DMS114 treated with DMSO at 0.1 percent for 48 hours (cell line): ENCODE measurements at regions not wholly inside any gene's neighbourhood (a gene's known extent, or its start where the extent isn't known, plus 50 kb on each side); places are given as distances from the start of the nearest gene placed in this dataset.

Source experiments
- DNase-seq: peaks from one replicate; lab custom pipeline; 2025; ENCODE audit not compliant: unreplicated experiment; lab: John Stamatoyannopoulos, UW

- DNase-seq: no peak
These were observed 560.4 kb upstream of the JAG1 start for GRCh38 chr20:11234181-11234580.

GRCh38 chr20:11234608-11235007 lies 560.8 kb upstream of the JAG1 start:
- DNase-seq: no peak

DNA sequence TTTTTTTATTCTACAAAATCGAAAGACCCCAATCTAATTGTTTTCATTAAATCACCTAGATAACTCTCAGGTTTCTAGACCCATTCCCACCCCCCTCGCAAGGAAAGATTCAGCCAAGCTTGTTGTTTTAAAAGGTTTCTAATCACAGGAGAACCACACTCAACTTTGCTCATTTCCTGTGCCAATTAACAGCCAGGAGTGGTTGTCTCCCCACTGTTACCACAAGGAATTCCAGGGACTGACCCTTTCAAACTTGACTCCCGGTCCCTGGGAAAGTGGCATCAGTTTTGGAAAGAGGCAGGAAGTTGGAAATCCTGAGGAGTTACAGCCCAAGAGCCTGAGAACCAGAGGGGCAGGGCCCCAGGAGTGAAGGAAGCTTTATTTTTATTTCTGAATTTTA lies 561.3 kb upstream of the JAG1 start:
- no peak for DNase-seq

- no peak for DNase-seq
These were observed 568.5 kb upstream of the JAG1 start for GRCh38 chr20:11242320-11242719.

DNA sequence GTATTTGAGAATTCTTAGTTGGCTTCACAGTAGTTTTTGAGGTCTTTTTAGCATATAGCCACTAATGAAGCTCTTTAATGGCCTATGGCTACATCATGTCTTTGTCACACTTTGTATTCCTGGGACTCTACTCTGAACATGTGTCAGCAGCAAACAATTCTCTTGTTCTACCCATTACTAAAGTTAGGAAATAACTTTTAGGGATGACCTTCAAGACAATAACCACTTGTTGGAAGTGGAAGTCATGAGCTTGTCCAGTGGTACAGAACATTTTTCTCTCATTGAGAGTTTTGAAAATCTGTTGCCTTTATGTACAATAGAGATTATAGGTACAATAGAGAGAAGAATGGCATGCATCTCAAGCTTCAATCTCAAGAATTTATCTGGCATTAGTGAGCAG lies 571.6 kb upstream of the JAG1 start:
- DNase-seq: no peak

DNA sequence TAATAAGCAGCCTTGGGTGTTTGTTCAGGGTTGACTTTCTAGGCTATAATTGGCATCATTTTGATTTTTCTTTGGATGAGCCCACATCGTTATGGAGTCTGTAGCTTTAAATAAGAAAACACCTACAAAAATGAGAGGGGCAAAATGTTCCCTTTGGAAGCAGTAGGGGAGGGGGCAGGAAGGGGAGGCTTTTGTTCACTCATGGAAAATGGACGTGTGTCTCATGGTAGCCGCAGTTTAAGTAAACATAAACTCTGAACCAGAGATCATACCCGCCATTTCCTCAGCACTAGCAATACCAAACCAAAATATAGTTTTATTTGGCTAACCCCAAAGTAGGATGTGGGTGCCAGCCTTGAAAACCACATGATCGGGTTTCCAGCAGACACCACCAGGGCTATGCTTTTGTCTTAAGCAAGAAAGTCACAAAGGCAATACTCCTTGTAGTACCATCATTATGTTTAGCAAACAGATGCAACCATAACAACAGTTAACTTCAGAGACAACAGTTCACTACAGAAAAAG lies 572.5 kb upstream of the JAG1 start:
- DNase-seq: no peak

DNA sequence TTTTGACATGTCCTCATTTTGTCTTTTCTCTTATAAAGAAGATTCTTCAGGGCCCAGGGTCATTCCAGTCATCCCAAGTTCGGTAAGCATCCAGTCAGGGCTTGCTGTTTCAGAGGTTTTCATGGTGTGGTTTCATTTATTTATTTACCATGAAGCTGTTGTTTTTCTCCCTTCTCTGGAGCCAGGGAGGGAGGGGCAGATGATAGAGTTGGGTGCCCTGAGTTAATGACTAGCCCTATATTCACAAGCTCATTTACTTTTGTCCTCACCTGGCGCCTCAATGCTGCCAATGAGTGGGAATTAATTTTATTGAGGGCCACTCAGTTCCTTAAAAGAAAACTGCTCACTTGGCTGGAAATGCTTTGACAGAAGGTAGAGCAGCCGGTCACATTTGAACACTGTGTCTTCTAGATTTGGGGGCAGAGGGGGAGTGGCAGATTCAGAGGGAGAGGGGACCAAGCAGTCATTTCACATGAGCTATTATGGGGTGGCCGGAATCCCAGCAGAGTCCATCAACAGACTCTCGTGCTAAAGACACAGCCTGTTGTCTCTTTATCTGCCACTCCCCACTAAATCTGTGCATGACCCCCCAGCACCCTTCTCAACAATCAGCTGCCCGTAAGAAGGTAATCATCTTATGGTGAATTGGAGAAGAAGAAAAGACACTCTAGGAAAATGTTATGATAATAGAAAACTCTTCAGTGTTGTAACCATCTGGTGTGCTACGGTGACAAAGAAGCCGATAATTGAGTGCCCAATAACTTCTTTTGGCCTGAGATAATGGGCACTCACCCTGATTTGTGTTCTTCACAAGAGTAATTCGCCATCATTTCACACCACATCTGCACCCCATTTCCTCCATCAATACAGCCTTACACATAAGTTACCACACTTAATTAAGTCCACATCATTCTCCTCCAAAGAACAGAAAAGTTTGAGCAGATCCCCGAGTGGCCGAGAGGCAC lies 573.5 kb upstream of the JAG1 start:
- no peak for DNase-seq

- no peak for DNase-seq
These were observed 574.2 kb upstream of the JAG1 start for GRCh38 chr20:11248011-11248409.

- DNase-seq: no peak
These were observed 575.2 kb upstream of the JAG1 start for GRCh38 chr20:11248687-11249638.

DNA sequence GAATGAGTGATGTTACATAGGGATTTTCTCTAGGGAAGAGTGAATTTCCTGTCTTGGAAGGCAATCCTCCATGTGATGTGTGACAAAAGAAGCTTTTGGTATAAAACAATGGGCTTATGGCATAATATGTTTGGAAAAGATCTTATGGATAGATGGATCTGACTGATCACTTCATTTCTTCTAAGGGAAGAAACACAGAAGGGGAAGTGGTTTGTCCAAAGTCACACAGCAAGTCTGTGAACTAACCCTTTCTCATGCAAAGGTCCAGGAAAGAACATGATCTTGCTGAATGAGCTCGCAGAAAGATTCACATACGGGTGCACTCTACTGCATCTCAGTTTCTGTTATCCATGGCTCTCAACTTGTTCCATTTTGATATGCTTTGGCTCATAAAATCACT lies 575.9 kb upstream of the JAG1 start:
- DNase-seq: no peak

DNA sequence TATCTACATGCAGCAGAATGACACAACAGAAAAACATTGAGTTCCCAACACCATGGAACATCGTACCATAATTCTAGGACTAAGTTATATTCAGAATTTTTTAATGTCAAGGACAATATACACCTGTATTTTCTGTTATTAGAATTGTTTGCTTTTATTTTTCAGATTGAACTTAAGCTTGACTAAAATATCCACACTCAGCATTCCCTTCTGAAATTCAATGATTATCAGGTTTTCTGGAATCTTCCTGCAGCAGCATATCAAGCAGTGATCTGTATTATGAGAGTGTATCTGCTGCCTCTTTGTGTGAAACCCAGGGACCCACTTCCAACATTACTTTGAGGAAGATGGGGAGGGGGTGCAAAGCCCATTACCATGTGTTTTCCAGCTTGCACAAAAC lies 578.6 kb upstream of the JAG1 start:
- no peak for DNase-seq

DNA sequence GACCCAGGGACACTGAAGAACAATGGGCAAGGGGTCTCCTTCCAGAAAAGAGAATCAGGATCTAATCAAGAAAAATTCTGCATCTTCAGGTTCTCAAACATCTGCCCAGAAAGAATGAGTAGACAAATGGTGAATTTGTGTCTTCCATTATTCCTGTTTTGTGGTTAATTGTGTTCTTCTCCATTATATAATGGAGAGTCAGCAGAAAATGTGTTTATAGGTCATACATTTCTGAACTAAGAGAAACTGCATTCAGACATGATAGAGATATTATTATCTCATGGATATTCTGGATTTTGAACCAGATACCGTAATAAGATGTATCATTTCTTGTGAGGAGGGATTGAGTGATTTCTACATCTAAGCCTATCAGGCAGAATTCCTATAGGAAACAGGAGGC lies 581.7 kb upstream of the JAG1 start:
- DNase-seq: no peak

GRCh38 chr20:11255860-11256259 lies 582.1 kb upstream of the JAG1 start:
- no peak for DNase-seq

DNA sequence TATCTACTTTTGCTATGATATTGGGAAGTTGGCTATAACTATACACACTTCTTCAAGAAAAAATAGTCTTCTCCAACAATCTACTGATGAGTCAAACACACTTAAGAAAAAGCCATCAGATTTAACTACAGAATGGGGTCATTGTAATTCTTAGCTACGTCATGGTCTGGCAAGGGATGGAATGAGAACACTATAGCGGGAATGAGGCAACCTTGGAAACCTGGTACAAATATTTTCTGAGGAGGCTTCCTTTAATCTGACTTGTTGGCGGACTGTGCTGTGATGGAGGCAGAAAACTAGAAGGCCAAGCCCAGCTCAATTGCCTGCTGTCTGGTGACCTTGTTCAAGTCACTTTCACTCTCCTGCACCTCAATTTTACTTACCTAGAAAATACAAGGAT lies 586.8 kb upstream of the JAG1 start:
- DNase-seq: no peak

DNA sequence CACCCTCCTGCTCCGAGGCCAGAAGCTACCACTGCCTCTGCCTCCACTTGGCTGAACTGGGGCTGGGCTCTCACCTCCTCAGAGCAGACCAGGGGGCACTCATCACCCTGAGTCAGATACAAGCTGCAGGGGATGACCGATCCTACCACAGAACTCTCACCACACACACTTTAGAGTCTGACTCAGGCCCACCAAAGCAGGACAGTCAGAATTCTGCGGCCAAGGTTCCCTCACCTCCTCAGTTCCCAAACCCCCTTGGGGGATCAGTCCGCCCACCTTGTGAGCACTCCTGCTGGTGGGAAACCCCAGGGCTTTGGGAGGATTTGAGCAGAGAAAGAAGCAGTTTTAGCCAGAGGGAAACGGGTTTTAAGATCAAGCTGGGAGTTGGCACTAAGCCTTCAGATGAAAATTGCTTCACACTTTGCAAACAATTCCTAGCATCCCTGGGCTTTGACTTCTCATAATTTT lies 587.8 kb upstream of the JAG1 start:
- no peak for DNase-seq

DNA sequence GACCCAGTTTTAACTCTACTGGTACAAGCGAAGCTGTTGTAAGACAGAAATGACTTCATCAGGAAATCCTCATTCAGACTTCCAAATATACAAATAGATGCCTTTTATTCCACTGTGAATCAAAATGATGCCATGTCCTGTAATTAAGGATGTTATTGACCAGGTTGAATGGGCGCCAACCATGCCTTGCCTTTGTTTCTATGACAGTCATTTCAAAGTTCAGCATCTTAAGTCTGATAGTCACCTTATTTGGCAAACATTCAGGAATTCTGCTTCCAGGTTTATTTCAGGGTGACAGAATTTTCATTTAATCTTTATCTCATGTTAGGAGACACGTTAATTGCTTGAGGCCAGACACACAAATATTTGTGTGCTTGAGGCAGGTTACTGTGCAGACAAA lies 592.8 kb upstream of the JAG1 start:
- DNase-seq: no peak

GRCh38 chr20:11267131-11267761 lies 593.4 kb upstream of the JAG1 start:
- no peak for DNase-seq

DNA sequence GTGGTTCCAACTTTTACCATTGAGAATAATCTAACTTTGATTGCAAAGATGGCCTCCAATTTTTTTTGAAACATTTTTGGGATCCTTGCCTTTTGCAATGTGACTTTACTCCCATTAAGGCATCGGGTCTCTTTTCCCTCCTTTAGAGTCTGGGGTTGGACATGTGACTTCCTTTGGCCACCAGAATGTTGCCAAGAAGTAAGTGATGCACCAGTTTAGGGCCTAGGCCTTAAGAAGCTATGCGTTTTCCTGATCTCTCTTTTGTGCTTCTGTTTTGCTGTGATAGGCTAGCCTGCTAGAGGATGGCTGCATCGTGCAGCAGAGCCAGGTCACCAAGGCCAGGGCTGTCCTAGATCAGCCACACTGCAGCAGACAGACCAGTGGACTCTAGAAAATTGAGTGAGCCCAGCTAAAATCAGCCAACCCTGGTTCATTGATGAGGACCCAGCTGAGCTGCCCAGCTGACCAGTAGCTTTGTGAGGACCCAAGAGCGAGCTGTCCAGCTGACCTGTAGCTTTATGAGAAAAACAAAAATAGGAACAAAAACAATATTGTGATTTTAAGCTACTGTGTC lies 594.0 kb upstream of the JAG1 start:
- no peak for DNase-seq

DNA sequence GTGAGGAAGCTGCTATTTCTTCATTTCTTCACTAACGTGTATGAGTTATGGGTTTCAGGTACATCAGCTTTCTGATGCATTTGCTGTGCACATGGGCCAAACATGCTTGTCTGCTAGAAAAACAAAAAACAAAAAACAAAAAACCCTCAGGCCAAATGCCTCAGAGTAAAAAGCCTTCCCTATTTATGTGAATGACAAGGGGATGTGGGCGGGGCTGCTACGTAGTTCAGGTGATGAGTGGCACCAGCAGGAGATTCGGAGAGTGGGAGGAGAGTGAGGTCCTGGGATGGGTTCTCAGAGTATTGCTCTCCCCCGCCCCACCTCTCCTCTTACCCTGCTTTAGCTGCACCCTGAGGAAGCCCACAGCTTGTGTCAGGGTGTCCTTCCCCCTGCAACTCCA lies 596.8 kb upstream of the JAG1 start:
- DNase-seq: no peak

DNA sequence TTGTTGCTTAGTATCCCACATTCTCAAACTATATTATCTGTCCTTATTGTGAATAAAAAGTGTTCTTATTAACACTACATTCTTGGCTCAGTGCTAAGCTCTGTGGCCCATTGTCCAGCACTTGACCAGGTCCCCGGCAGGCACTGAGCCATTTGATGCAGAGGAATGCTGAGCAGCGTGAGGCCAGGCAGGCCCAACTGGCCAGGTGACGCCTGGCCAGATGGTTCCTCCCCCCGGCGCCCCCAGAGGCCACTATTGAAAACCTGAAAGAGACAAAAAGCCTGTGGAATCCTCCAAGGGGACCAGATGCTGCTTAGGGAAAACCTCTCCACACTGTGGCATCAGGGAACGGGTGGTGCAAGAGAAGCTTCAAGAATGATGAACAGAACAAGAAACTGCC lies 597.5 kb upstream of the JAG1 start:
- no peak for DNase-seq
